ENCODE measurements at regions not wholly inside any gene's neighbourhood (a gene's known extent, or its start where the extent isn't known, plus 50 kb on each side); places are given as distances from the start of the nearest gene placed in this dataset.

- Histone ChIP-seq H3K4me3 (ENCODE audit: low read depth, low read length, poor library complexity, severe bottlenecking) (no peak overlapping the region), H4K20me1 (ENCODE audit: insufficient read depth, low read length) (no peaks in the 10 kb centered on the region), H2AFZ (ENCODE audit: low read length) (no peak overlapping the region), H3K9me2 (ENCODE audit: insufficient read depth, low read length) (no peaks in the 10 kb centered on the region), H3K79me2 (ENCODE audit: insufficient read depth, low read depth, low read length) (no peaks in the 10 kb centered on the region), H3K36me3 (ENCODE audit: insufficient read depth, low read length) (no peaks in the 10 kb centered on the region), H3K27ac (ENCODE audit: low read depth, low read length, poor library complexity, severe bottlenecking) (no peak overlapping the region), H3K4me2 (ENCODE audit: low read length) (no peak overlapping the region), H3K4me1 (ENCODE audit: insufficient read depth, low read length, poor library complexity, severe bottlenecking) (no peaks in the 10 kb centered on the region), H3K9me3 (ENCODE audit: low read length) (no peaks in the 10 kb centered on the region)
- intact Hi-C loops (cut with micrococcal nuclease; ENCODE audit: unreplicated experiment): no loop called here
- DNase-seq (ENCODE audit: low spot score): no peak
- TF ChIP-seq EZH2phosphoT487 (IDR thresholded peaks at IDR 0.05; ENCODE audit: borderline replicate concordance, low read depth, low read length): no peak
- TF ChIP-seq CTCF (conservative IDR thresholded peaks at IDR 0.05; ENCODE audit: low read length): no peak
- CTCF ChIA-PET (ENCODE audit: unreplicated experiment): no interaction called here
- no TSS peak for BruUV-seq (replicated peaks)
- POLR2A ChIA-PET: no interaction called here
These were observed 280.5 kb upstream of the OPRM1 start for GRCh38 chr6:153758516-153758915.

DNA sequence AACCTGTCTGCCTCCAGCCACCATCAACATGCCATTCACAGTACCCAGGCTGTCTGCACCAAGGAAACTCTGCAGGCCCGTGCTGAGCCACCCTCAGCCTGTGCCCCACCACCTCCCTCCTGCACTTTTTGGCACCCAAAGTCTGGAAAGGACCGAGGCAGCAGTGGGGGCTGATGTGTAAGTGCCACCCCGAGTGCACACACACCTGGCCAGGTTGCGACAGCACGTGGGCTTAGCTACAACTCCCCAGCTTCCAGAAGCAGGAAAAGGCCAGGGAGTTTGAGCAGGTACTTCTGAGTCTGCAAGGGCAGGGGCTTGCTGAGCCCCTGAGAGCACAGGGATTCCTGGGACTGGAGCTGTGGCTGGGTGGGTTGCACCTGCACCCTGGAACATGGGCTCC is 303.3 kb upstream of the OPRM1 start:
- POLR2A ChIA-PET: no interaction called here

DNA sequence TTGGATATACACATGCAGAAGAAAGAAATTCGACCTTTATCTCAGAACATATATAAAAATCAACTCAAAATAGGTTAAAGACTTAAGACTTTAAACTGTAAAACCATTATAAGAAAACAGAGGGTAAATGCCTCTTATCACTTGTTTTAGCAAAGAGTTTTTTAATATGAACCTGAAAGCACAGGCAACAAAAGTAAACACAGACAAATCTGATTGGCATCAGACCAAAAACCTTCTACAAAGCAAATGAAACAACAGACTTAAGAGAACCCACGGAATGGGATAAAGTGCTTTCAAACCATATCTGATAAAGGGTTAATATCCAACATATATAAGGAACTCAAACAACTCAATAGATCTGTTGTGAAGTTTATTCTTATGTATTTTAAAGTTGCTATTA is 309.9 kb upstream of the OPRM1 start:
- ChIA-PET POLR2A (interaction anchor here (0.6 kb wide), 1 partner anchor 17 kb away, joined by 6 read pairs; no protein-coding TSS in a partner anchor), CTCF (ENCODE audit: unreplicated experiment) (no interaction called here)
- intact Hi-C loops (cut with micrococcal nuclease; ENCODE audit: unreplicated experiment): no loop called here

More for the DNA sequence above, 303.3 kb upstream of the OPRM1 start:
- TF ChIP-seq CTCF (conservative IDR thresholded peaks at IDR 0.05; ENCODE audit: low read length) (no peak), EZH2phosphoT487 (IDR thresholded peaks at IDR 0.05; ENCODE audit: borderline replicate concordance, low read depth, low read length) (no peak)
- H3K4me1 ChIP-seq (ENCODE audit: insufficient read depth, low read length, poor library complexity, severe bottlenecking): no peaks in the 10 kb centered on the region
- no TSS peak for BruUV-seq (replicated peaks)
- no peaks in the 10 kb centered on the region for H3K36me3 ChIP-seq (ENCODE audit: insufficient read depth, low read length)
- no peak overlapping the region for H3K4me3 ChIP-seq (ENCODE audit: low read depth, low read length, poor library complexity, severe bottlenecking)
- H3K9me2 ChIP-seq (ENCODE audit: insufficient read depth, low read length): no peaks in the 10 kb centered on the region
- H3K79me2 ChIP-seq (ENCODE audit: insufficient read depth, low read depth, low read length): no peaks in the 10 kb centered on the region
- no peak overlapping the region for H2AFZ ChIP-seq (ENCODE audit: low read length)
- no peaks in the 10 kb centered on the region for H3K9me3 ChIP-seq (ENCODE audit: low read length)
- no peak overlapping the region for H3K27ac ChIP-seq (ENCODE audit: low read depth, low read length, poor library complexity, severe bottlenecking)
- no peak overlapping the region for H3K4me2 ChIP-seq (ENCODE audit: low read length)
- no peak for DNase-seq (ENCODE audit: low spot score)
- H4K20me1 ChIP-seq (ENCODE audit: insufficient read depth, low read length): no peaks in the 10 kb centered on the region
- CTCF ChIA-PET (ENCODE audit: unreplicated experiment): no interaction called here
- intact Hi-C loops (cut with micrococcal nuclease; ENCODE audit: unreplicated experiment): no loop called here

More for the DNA sequence above, 309.9 kb upstream of the OPRM1 start:
- DNase-seq (ENCODE audit: low spot score): no peak
- TF ChIP-seq EZH2phosphoT487 (IDR thresholded peaks at IDR 0.05; ENCODE audit: borderline replicate concordance, low read depth, low read length) (no peak), CTCF (conservative IDR thresholded peaks at IDR 0.05; ENCODE audit: low read length) (no peak)
- Histone ChIP-seq H3K4me2 (ENCODE audit: low read length) (no peak overlapping the region), H3K79me2 (ENCODE audit: insufficient read depth, low read depth, low read length) (no peaks in the 10 kb centered on the region), H4K20me1 (ENCODE audit: insufficient read depth, low read length) (no peaks in the 10 kb centered on the region), H3K9me2 (ENCODE audit: insufficient read depth, low read length) (no peaks in the 10 kb centered on the region), H2AFZ (ENCODE audit: low read length) (no peak overlapping the region), H3K9me3 (ENCODE audit: low read length) (no peaks in the 10 kb centered on the region), H3K27ac (ENCODE audit: low read depth, low read length, poor library complexity, severe bottlenecking) (no peak overlapping the region), H3K4me1 (ENCODE audit: insufficient read depth, low read length, poor library complexity, severe bottlenecking) (no peaks in the 10 kb centered on the region), H3K36me3 (ENCODE audit: insufficient read depth, low read length) (no peaks in the 10 kb centered on the region), H3K4me3 (ENCODE audit: low read depth, low read length, poor library complexity, severe bottlenecking) (no peak overlapping the region)
- BruUV-seq (replicated peaks): no TSS peak
